ENCODE measurements at regions not wholly inside any gene's neighbourhood (a gene's known extent, or its start where the extent isn't known, plus 50 kb on each side); places are given as distances from the start of the nearest gene placed in this dataset.

- DNase-seq: no peak
Measured at GRCh38 chr6:146990821-146991798, 213.1 kb upstream of the STXBP5 start.

GRCh38 chr6:146997062-146997461 is 207.2 kb upstream of the STXBP5 start:
- no peak for DNase-seq

- no peak for DNase-seq
Measured at GRCh38 chr6:146999766-147000165, 204.5 kb upstream of the STXBP5 start.

GRCh38 chr6:147000545-147001488 is 203.4 kb upstream of the STXBP5 start:
- DNase-seq: no peak

GRCh38 chr6:147001621-147002020 is 202.6 kb upstream of the STXBP5 start:
- DNase-seq: no peak

GRCh38 chr6:147003186-147003585 is 201.0 kb upstream of the STXBP5 start:
- DNase-seq: no peak

GRCh38 chr6:147005499-147005898 is 198.7 kb upstream of the STXBP5 start:
- DNase-seq: no peak

GRCh38 chr6:147007441-147007840 is 196.8 kb upstream of the STXBP5 start:
- no peak for DNase-seq

- no peak for DNase-seq
Measured at GRCh38 chr6:147009358-147009757, 194.9 kb upstream of the STXBP5 start.

GRCh38 chr6:147015674-147016073 is 188.5 kb upstream of the STXBP5 start:
- DNase-seq: no peak

- no peak for DNase-seq
Measured at GRCh38 chr6:147016440-147016839, 187.8 kb upstream of the STXBP5 start.

- DNase-seq: no peak
Measured at GRCh38 chr6:147017153-147017552, 187.1 kb upstream of the STXBP5 start.

- no peak for DNase-seq
Measured at GRCh38 chr6:147019001-147019400, 185.2 kb upstream of the STXBP5 start.

- no peak for DNase-seq
Measured at GRCh38 chr6:147022041-147022440, 182.2 kb upstream of the STXBP5 start.

- no peak for DNase-seq
Measured at GRCh38 chr6:147023148-147023547, 181.1 kb upstream of the STXBP5 start.

- DNase-seq: no peak
Measured at GRCh38 chr6:147023581-147023980, 180.6 kb upstream of the STXBP5 start.

- DNase-seq: no peak
Measured at GRCh38 chr6:147029923-147030322, 174.3 kb upstream of the STXBP5 start.

- no peak for DNase-seq
Measured at GRCh38 chr6:147033267-147033666, 170.9 kb upstream of the STXBP5 start.

GRCh38 chr6:147035886-147036285 is 168.3 kb upstream of the STXBP5 start:
- DNase-seq: no peak

GRCh38 chr6:147037881-147038280 is 166.3 kb upstream of the STXBP5 start:
- DNase-seq: no peak

- DNase-seq: no peak
Measured at GRCh38 chr6:147040121-147040910, 163.9 kb upstream of the STXBP5 start.

GRCh38 chr6:147042679-147043078 is 161.5 kb upstream of the STXBP5 start:
- DNase-seq: no peak

- DNase-seq: no peak
Measured at GRCh38 chr6:147043994-147044477, 160.2 kb upstream of the STXBP5 start.
